Astrocyte of the cerebellum (primary cell): ENCODE measurements at regions not wholly inside any gene's neighbourhood (a gene's known extent, or its start where the extent isn't known, plus 50 kb on each side); places are given as distances from the start of the nearest gene placed in this dataset.

Experiments
- DNase-seq: peaks from one replicate; pipeline ENCODE4 v3.0.0-alpha.2; 2011; ENCODE audit warnings: low read depth
- H3K4me3 ChIP-seq: 2 replicates; pipeline ENCODE4 v1.5.1; 2011; ENCODE audit warnings: mild to moderate bottlenecking, low read depth, low read length, moderate library complexity
- CTCF ChIP-seq: IDR thresholded peaks from 2 replicates; pipeline ENCODE4 v1.5.1; 2012; ENCODE audit warnings: low read length, low read depth, moderate library complexity, mild to moderate bottlenecking; ENCODE audit errors: missing control alignments
- in situ Hi-C: cut with HindIII; loops from 2 replicates; pipeline ENCODE4 v1.10.0; 2017; ENCODE audit warnings: low sequenced_read_pairs

- in situ Hi-C loops = no loop called here
- no peak for DNase-seq
- TF ChIP-seq CTCF = no peak
- no peak overlapping the region for H3K4me3 ChIP-seq
These were observed 356.2 kb downstream of the LPIN1 start for GRCh38 chr2:12102679-12103078.

- DNase-seq = no peak
- H3K4me3 ChIP-seq = no peak overlapping the region
- TF ChIP-seq CTCF = no peak
- in situ Hi-C loops = no loop called here
These were observed 358.7 kb downstream of the LPIN1 start for GRCh38 chr2:12105180-12105579.

GRCh38 chr2:12106440-12107080 is 360.1 kb downstream of the LPIN1 start:
- TF ChIP-seq CTCF = no peak
- in situ Hi-C loops = no loop called here
- peak; percentile 80 for DNase-seq
- no peak overlapping the region for H3K4me3 ChIP-seq

GRCh38 chr2:12107321-12107720 is 360.9 kb downstream of the LPIN1 start:
- no peak overlapping the region for H3K4me3 ChIP-seq
- no peak for DNase-seq
- no peak for TF ChIP-seq CTCF
- in situ Hi-C loops = no loop called here

GRCh38 chr2:12107939-12108338 is 361.5 kb downstream of the LPIN1 start:
- DNase-seq = no peak
- no peak overlapping the region for H3K4me3 ChIP-seq
- no peak for TF ChIP-seq CTCF
- in situ Hi-C loops = no loop called here

GRCh38 chr2:12109363-12110017 is 363.1 kb downstream of the LPIN1 start:
- no peak for TF ChIP-seq CTCF
- in situ Hi-C loops = no loop called here
- DNase-seq = no peak
- H3K4me3 ChIP-seq = no peak overlapping the region
